ENCODE measurements at regions not wholly inside any gene's neighbourhood (a gene's known extent, or its start where the extent isn't known, plus 50 kb on each side); places are given as distances from the start of the nearest gene placed in this dataset.
"Not testable (repeated sequence)": the region's sequence is repeated elsewhere in the genome, so short reads cannot be mapped to it uniquely, and the experiment has no call there.

DNA sequence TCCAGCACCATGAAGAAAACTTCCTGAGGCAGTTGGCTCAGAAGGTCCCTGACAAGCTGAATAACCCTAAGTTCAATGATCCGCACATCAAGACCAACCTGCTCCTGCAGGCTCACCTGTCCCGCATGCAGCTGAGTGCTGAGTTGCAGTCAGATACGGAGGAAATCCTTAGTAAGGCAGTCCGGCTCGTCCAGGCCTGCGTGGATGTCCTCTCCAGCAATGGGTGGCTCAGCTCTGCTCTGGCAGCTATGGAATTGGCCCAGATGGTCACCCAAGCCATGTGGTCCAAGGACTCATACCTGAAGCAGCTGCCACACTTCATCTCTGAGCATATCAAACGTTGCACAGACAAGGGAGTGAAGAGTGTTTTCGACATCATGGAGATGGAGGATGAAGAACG lies 88.4 kb upstream of the SMURF2 start:
- 88 to 97% methylated on average over 9 of the region's 9 CpGs for WGBS, 2 donors
- Histone ChIP-seq H3K36me3 (ENCODE audit: low read depth, missing control alignments) (no peaks in the 10 kb centered on the region), H3K4me3 (no peak overlapping the region), H3K27ac (no peak overlapping the region), H3K9me3 (no peaks in the 10 kb centered on the region), H3K4me1 (no peaks in the 10 kb centered on the region), H3K27me3 (no peaks in the 10 kb centered on the region)
- TF ChIP-seq CTCF (IDR thresholded peaks at IDR 0.05) (no peak), POLR2A (IDR thresholded peaks at IDR 0.05) (no peak)
- DNase-seq: no peak
- intact Hi-C loops (cut with DNase I; ENCODE audit: low total_unique reads): no loop called here

GRCh38 chr17:64749306-64749705 lies 87.2 kb upstream of the SMURF2 start:
- no peak for TF ChIP-seq CTCF (IDR thresholded peaks at IDR 0.05)
- no peak for TF ChIP-seq POLR2A (IDR thresholded peaks at IDR 0.05)
- H3K36me3 ChIP-seq (ENCODE audit: low read depth, missing control alignments): no peaks in the 10 kb centered on the region
- H3K4me3 ChIP-seq: no peak overlapping the region
- 87 to 91% methylated on average over 4 of the region's 4 CpGs for WGBS, 2 donors
- no peaks in the 10 kb centered on the region for H3K9me3 ChIP-seq
- intact Hi-C loops (cut with DNase I; ENCODE audit: low total_unique reads): no loop called here
- no peaks in the 10 kb centered on the region for H3K27me3 ChIP-seq
- no peak overlapping the region for H3K27ac ChIP-seq
- H3K4me1 ChIP-seq: no peaks in the 10 kb centered on the region
- DNase-seq: no peak

DNA sequence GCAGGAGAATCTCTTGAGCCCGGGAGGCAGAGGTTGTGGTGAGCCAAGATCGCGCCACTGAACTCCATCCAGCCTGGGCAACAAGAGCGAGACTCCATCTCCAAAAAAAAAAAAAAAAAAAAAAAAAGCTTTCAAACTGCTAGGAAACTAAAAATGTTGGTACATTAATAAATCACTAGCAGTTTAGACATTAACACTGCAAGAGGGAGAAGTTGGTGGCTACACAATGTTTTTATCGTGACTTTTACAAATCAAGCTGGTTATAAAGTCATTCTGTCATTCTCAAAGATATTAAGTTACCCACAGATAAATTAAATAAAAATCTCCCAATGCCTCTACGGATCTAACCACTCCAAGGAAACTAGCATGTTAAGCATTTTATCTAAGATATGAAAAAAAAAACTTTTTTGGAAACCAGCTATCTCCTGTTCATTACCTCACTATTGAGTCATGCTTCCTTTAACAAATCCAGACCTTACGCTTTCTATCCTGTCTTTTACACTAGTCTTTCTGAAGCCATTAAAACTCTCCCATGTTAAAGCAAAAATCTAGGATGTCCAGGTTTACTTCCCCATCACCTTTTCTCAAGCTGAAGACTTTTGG lies 85.9 kb upstream of the SMURF2 start:
- Histone ChIP-seq H3K4me3 (no peak overlapping the region), H3K27ac (no peak overlapping the region), H3K9me3 (no peaks in the 10 kb centered on the region), H3K36me3 (ENCODE audit: low read depth, missing control alignments) (no peaks in the 10 kb centered on the region), H3K27me3 (no peaks in the 10 kb centered on the region), H3K4me1 (no peaks in the 10 kb centered on the region)
- no peak for DNase-seq
- TF ChIP-seq POLR2A (IDR thresholded peaks at IDR 0.05): no peak
- no peak for TF ChIP-seq CTCF (IDR thresholded peaks at IDR 0.05)
- WGBS, 2 donors: 84 to 88% methylated on average over 7 of the region's 7 CpGs
- intact Hi-C loops (cut with DNase I; ENCODE audit: low total_unique reads): no loop called here

DNA sequence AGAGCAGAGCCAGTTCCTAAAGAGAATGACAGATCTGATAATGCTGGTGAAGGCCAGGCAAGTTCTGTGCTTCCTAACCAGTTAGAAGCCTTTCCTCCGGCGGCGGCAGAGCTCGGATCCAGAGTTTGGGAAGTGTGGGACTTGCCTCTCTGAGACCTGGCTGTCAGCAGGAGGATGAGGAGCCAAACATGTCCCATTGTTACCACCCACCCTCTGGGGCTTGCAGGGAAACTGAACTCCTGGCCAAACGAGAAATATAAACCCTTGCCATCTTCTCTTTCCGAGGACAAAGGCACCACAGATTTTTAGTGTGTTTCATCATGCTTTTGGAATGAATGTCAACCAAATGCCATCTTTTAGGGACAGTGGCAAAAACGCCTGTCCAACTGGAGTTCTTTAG lies 80.2 kb upstream of the SMURF2 start:
- H3K36me3 ChIP-seq (ENCODE audit: low read depth, missing control alignments): no peaks in the 10 kb centered on the region
- 83 to 85% methylated on average over 6 to 7 of the region's 7 CpGs for WGBS, 2 donors
- DNase-seq: no peak
- H3K27me3 ChIP-seq: no peaks in the 10 kb centered on the region
- no peaks in the 10 kb centered on the region for H3K9me3 ChIP-seq
- intact Hi-C loops (cut with DNase I; ENCODE audit: low total_unique reads): no loop called here
- H3K27ac ChIP-seq: peak overlapping the region in 1 of 2 donors; percentile 38
- H3K4me3 ChIP-seq: no peak overlapping the region
- TF ChIP-seq CTCF (IDR thresholded peaks at IDR 0.05) (no peak), POLR2A (IDR thresholded peaks at IDR 0.05) (no peak)
- peaks cover 5% of the 10 kb centered on the region for H3K4me1 ChIP-seq

GRCh38 chr17:64741916-64742315 lies 79.8 kb upstream of the SMURF2 start:
- peak; percentile 38 for DNase-seq
- H3K4me3 ChIP-seq; H3K4me1 ChIP-seq; H3K27me3 ChIP-seq; intact Hi-C loops (cut with DNase I; ENCODE audit: low total_unique reads); H3K36me3 ChIP-seq (ENCODE audit: low read depth, missing control alignments); H3K9me3 ChIP-seq: not testable (repeated sequence)
- 60 to 74% methylated on average over 3 of the region's 3 CpGs for WGBS, 2 donors
- H3K27ac ChIP-seq: peak overlapping the region in 1 of 2 donors; percentile 38

Data from testis (tissue), 2 donors.